HL-60 (cell line): ENCODE measurements at regions not wholly inside any gene's neighbourhood (a gene's known extent, or its start where the extent isn't known, plus 50 kb on each side); places are given as distances from the start of the nearest gene placed in this dataset.

Experiments
- DNase-seq, 2 experiments: peaks; one replicate each; pipeline ENCODE4 v3.0.0-alpha.2; 2010 to 2020; ENCODE audit warnings: low read depth in 1 of 2, low spot score in 1 of 2
- H3K27ac ChIP-seq: fragments of 250-450 bp; sonication (Bioruptor Pico); replicated peaks from 2 replicates; pipeline ENCODE4 v1.5.1; 2020; ENCODE audit warnings: mild to moderate bottlenecking, moderate library complexity
- H3K27me3 ChIP-seq: fragments of 250-450 bp; sonication (Bioruptor Pico); 2 replicates; pipeline ENCODE4 v1.5.1; 2021; ENCODE audit warnings: mild to moderate bottlenecking, moderate library complexity; ENCODE audit not compliant: insufficient read depth, poor library complexity, severe bottlenecking
- H3K4me3 ChIP-seq: replicated peaks from 2 replicates; pipeline ENCODE4 v1.5.1; 2011; ENCODE audit warnings: mild to moderate bottlenecking, control low read depth, low read length; ENCODE audit not compliant: insufficient read depth
- CTCF ChIP-seq: IDR thresholded peaks from one replicate; pipeline ENCODE4 v1.5.1; 2011; ENCODE audit warnings: low read length, control low read depth, inconsistent platforms; ENCODE audit not compliant: insufficient read depth
- GABPA ChIP-seq: IDR thresholded peaks from 2 replicates; pipeline ENCODE4 v1.6.1; 2012; ENCODE audit warnings: low read depth
- POLR2AphosphoS5 ChIP-seq: IDR thresholded peaks from 2 replicates; pipeline ENCODE4 v1.6.1; 2012; ENCODE audit warnings: low read depth
- SPI1 ChIP-seq: IDR thresholded peaks from 2 replicates; pipeline ENCODE4 v1.6.1; 2012; ENCODE audit warnings: low read depth, mild to moderate bottlenecking, borderline replicate concordance
- TF ChIP-seq, protein P1 (sequence below): IDR thresholded peaks from 2 replicates; pipeline ENCODE4 v1.6.1; 2012; ENCODE audit warnings: low read depth; ENCODE audit not compliant: insufficient replicate concordance

GRCh38 chr5:124678922-124679519 is 67.4 kb downstream of the ZNF608 start:
- TF ChIP-seq CTCF (no peak), SPI1 (no peak), POLR2AphosphoS5 (no peak), GABPA (no peak)
- TF ChIP-seq, protein P1, sequence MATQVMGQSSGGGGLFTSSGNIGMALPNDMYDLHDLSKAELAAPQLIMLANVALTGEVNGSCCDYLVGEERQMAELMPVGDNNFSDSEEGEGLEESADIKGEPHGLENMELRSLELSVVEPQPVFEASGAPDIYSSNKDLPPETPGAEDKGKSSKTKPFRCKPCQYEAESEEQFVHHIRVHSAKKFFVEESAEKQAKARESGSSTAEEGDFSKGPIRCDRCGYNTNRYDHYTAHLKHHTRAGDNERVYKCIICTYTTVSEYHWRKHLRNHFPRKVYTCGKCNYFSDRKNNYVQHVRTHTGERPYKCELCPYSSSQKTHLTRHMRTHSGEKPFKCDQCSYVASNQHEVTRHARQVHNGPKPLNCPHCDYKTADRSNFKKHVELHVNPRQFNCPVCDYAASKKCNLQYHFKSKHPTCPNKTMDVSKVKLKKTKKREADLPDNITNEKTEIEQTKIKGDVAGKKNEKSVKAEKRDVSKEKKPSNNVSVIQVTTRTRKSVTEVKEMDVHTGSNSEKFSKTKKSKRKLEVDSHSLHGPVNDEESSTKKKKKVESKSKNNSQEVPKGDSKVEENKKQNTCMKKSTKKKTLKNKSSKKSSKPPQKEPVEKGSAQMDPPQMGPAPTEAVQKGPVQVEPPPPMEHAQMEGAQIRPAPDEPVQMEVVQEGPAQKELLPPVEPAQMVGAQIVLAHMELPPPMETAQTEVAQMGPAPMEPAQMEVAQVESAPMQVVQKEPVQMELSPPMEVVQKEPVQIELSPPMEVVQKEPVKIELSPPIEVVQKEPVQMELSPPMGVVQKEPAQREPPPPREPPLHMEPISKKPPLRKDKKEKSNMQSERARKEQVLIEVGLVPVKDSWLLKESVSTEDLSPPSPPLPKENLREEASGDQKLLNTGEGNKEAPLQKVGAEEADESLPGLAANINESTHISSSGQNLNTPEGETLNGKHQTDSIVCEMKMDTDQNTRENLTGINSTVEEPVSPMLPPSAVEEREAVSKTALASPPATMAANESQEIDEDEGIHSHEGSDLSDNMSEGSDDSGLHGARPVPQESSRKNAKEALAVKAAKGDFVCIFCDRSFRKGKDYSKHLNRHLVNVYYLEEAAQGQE: no peak
- H3K27ac ChIP-seq: no peak overlapping the region
- H3K27me3 ChIP-seq: no peaks in the 10 kb centered on the region
- no peak for DNase-seq
- no peak overlapping the region for H3K4me3 ChIP-seq

DNA sequence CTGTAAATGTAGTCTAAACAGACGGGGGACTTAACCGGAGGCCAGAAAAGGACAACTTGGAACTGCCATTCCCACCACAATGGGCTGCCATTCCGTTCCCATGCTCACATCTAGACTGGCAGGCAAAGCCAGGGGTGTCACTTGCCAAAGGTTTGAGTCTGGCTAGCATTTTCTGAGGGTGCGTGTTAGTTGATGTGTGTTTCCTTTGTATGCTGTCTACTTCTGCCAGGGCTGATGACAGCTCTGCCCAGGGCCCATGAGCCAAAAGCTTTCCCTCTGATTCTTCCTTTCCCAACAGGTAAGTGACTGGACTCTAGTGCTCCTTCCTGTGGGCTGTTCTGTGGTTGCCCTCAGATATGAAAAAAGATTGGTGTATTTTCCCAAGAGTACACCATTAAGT is 68.0 kb downstream of the ZNF608 start:
- DNase-seq: no peak
- no peak for TF ChIP-seq SPI1
- TF ChIP-seq, protein P1: no peak
- TF ChIP-seq CTCF: no peak
- no peak for TF ChIP-seq GABPA
- TF ChIP-seq POLR2AphosphoS5: no peak
- H3K4me3 ChIP-seq: no peak overlapping the region
- no peaks in the 10 kb centered on the region for H3K27me3 ChIP-seq
- no peak overlapping the region for H3K27ac ChIP-seq

DNA sequence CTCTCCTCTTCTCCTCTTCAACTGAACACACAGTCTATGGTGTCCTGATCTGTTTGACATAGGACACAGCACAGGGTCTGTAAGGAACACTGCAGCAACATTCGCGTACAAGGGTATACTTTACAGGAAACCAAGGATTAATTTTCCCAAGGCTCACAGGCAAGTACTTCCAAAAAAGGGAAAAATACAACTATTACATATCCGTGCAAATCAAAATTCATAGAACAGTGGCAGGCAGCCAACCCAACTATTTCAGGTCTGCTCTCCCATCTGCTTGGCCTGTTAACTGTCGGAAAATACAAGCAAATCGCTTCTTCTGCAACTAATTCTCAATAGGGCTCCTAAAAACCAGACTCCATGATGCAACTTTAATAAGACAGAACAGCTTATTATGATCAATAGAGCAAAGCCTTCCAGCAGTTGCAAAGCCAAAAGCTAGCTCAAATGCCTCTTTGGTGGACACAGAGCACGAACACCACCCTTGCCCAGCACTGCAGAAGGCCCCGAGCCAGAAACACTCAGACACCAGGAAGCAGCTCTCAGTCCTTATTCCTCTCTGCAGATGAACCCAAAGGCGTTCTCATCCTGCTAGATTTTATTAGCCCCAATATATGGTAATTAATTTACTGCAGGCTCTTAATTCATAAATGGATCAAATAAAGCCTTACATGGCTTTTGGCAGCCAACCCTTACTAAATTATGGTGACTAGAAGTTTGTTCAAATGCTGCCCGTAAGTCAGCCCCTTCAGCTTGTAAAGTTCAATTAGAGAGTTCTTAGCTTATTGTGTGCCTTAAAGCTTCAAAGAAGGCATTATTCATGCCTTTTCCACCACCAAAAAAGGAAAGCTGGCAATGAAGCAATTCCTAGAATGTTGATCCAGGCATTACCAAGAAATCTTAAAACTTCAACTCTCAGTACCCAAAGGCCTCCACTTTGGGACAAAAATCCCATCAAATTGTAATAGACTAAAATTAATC is 68.8 kb downstream of the ZNF608 start:
- H3K27ac ChIP-seq: no peak overlapping the region
- DNase-seq: no peak
- H3K27me3 ChIP-seq: no peaks in the 10 kb centered on the region
- TF ChIP-seq GABPA (no peak), SPI1 (no peak), CTCF (no peak), POLR2AphosphoS5 (no peak)
- TF ChIP-seq, protein P1: no peak
- no peak overlapping the region for H3K4me3 ChIP-seq
